ENCODE measurements at regions not wholly inside any gene's neighbourhood (a gene's known extent, or its start where the extent isn't known, plus 50 kb on each side); places are given as distances from the start of the nearest gene placed in this dataset.

GRCh38 chr2:220148471-220149248, 521.2 kb downstream of the SLC4A3 start:
- Histone ChIP-seq H2BK12ac (ENCODE audit: low read length in 2 of 2) (no peak overlapping the region), H2BK15ac (ENCODE audit: low read depth, poor library complexity, severe bottlenecking) (no peak overlapping the region), H3K79me1 (replicated peaks; ENCODE audit: low read length, poor library complexity, severe bottlenecking) (no peaks in the 10 kb centered on the region), H2BK5ac (ENCODE audit: low read depth, low read length, poor library complexity, severe bottlenecking) (no peak overlapping the region), H3K9ac (ENCODE audit: low read length) (no peak overlapping the region), H3K18ac (ENCODE audit: low read depth in 1 of 2, low read length in 2 of 2) (no peak overlapping the region), H2AK5ac (ENCODE audit: low read length, severe bottlenecking) (no peak overlapping the region), H2BK120ac (ENCODE audit: low read depth, low read length) (no peak overlapping the region), H3K23ac (ENCODE audit: low read length in 2 of 2) (no peak overlapping the region), H3K4ac (ENCODE audit: low read depth in 1 of 2, low read length in 2 of 2) (no peak overlapping the region), H4K8ac (ENCODE audit: low read length) (no peak overlapping the region), H4K91ac (ENCODE audit: low read length) (no peak overlapping the region), H3K4me2 (ENCODE audit: low read length, poor library complexity, severe bottlenecking) (no peak overlapping the region), H3K27ac (ENCODE audit: low read length, poor library complexity, severe bottlenecking) (no peak overlapping the region), H3K9me3 (ENCODE audit: control insufficient read depth, low read length) (no peaks in the 10 kb centered on the region), H3K27me3 (ENCODE audit: control insufficient read depth in 1 of 2, insufficient read depth in 1 of 2, low read length in 2 of 2) (no peaks in the 10 kb centered on the region), H3K36me3 (ENCODE audit: control insufficient read depth in 1 of 2, insufficient read depth in 2 of 2, low read depth in 1 of 2, low read length in 2 of 2) (no peaks in the 10 kb centered on the region), H2AFZ (ENCODE audit: low read depth, low read length) (no peak overlapping the region), H3K14ac (ENCODE audit: low read length in 2 of 2) (no peak overlapping the region), H3K4me3 (ENCODE audit: insufficient read depth in 1 of 2, low read depth in 1 of 2, low read length in 2 of 2) (no peak overlapping the region), H3K4me1 (ENCODE audit: control insufficient read depth, insufficient read depth, low read depth, low read length) (peaks cover 2% of the 10 kb centered on the region)
- no peak for DNase-seq
- WGBS = 95% methylated on average over 9 of the region's 9 CpGs

GRCh38 chr2:220151341-220151740, 523.9 kb downstream of the SLC4A3 start:
- Histone ChIP-seq H3K18ac (ENCODE audit: low read depth in 1 of 2, low read length in 2 of 2) (no peak overlapping the region), H3K14ac (ENCODE audit: low read length in 2 of 2) (no peak overlapping the region), H3K4me3 (ENCODE audit: insufficient read depth in 1 of 2, low read depth in 1 of 2, low read length in 2 of 2) (no peak overlapping the region), H2BK12ac (ENCODE audit: low read length in 2 of 2) (no peak overlapping the region), H3K9me3 (ENCODE audit: control insufficient read depth, low read length) (no peaks in the 10 kb centered on the region), H2BK120ac (ENCODE audit: low read depth, low read length) (no peak overlapping the region), H3K9ac (ENCODE audit: low read length) (no peak overlapping the region), H3K27ac (ENCODE audit: low read length, poor library complexity, severe bottlenecking) (no peak overlapping the region), H3K79me1 (replicated peaks; ENCODE audit: low read length, poor library complexity, severe bottlenecking) (no peaks in the 10 kb centered on the region), H2AFZ (ENCODE audit: low read depth, low read length) (no peak overlapping the region), H2BK5ac (ENCODE audit: low read depth, low read length, poor library complexity, severe bottlenecking) (no peak overlapping the region), H3K27me3 (ENCODE audit: control insufficient read depth in 1 of 2, insufficient read depth in 1 of 2, low read length in 2 of 2) (no peaks in the 10 kb centered on the region), H3K36me3 (ENCODE audit: control insufficient read depth in 1 of 2, insufficient read depth in 2 of 2, low read depth in 1 of 2, low read length in 2 of 2) (no peaks in the 10 kb centered on the region), H2AK5ac (ENCODE audit: low read length, severe bottlenecking) (no peak overlapping the region), H2BK15ac (ENCODE audit: low read depth, poor library complexity, severe bottlenecking) (no peak overlapping the region), H3K23ac (ENCODE audit: low read length in 2 of 2) (no peak overlapping the region), H3K4ac (ENCODE audit: low read depth in 1 of 2, low read length in 2 of 2) (no peak overlapping the region), H4K91ac (ENCODE audit: low read length) (no peak overlapping the region), H3K4me1 (ENCODE audit: control insufficient read depth, insufficient read depth, low read depth, low read length) (peaks cover 2% of the 10 kb centered on the region), H4K8ac (ENCODE audit: low read length) (no peak overlapping the region), H3K4me2 (ENCODE audit: low read length, poor library complexity, severe bottlenecking) (no peak overlapping the region)
- 92% methylated on average over 2 of the region's 2 CpGs for WGBS
- no peak for DNase-seq

- no peak overlapping the region for H3K9ac ChIP-seq (ENCODE audit: low read length)
- H3K18ac ChIP-seq (ENCODE audit: low read depth in 1 of 2, low read length in 2 of 2) = no peak overlapping the region
- no peak overlapping the region for H2BK15ac ChIP-seq (ENCODE audit: low read depth, poor library complexity, severe bottlenecking)
- no peaks in the 10 kb centered on the region for H3K9me3 ChIP-seq (ENCODE audit: control insufficient read depth, low read length)
- H2BK12ac ChIP-seq (ENCODE audit: low read length in 2 of 2) = no peak overlapping the region
- H3K27me3 ChIP-seq (ENCODE audit: control insufficient read depth in 1 of 2, insufficient read depth in 1 of 2, low read length in 2 of 2) = no peaks in the 10 kb centered on the region
- no peak overlapping the region for H3K23ac ChIP-seq (ENCODE audit: low read length in 2 of 2)
- H3K14ac ChIP-seq (ENCODE audit: low read length in 2 of 2) = no peak overlapping the region
- DNase-seq = no peak
- no peak overlapping the region for H2AFZ ChIP-seq (ENCODE audit: low read depth, low read length)
- H2AK5ac ChIP-seq (ENCODE audit: low read length, severe bottlenecking) = no peak overlapping the region
- H3K79me1 ChIP-seq (replicated peaks; ENCODE audit: low read length, poor library complexity, severe bottlenecking) = no peaks in the 10 kb centered on the region
- no peaks in the 10 kb centered on the region for H3K36me3 ChIP-seq (ENCODE audit: control insufficient read depth in 1 of 2, insufficient read depth in 2 of 2, low read depth in 1 of 2, low read length in 2 of 2)
- H2BK5ac ChIP-seq (ENCODE audit: low read depth, low read length, poor library complexity, severe bottlenecking) = no peak overlapping the region
- 84% methylated on average over 4 of the region's 4 CpGs for WGBS
- H3K4me1 ChIP-seq (ENCODE audit: control insufficient read depth, insufficient read depth, low read depth, low read length) = no peaks in the 10 kb centered on the region
- no peak overlapping the region for H2BK120ac ChIP-seq (ENCODE audit: low read depth, low read length)
- no peak overlapping the region for H3K27ac ChIP-seq (ENCODE audit: low read length, poor library complexity, severe bottlenecking)
- H3K4me3 ChIP-seq (ENCODE audit: insufficient read depth in 1 of 2, low read depth in 1 of 2, low read length in 2 of 2) = no peak overlapping the region
- H4K91ac ChIP-seq (ENCODE audit: low read length) = no peak overlapping the region
- H3K4ac ChIP-seq (ENCODE audit: low read depth in 1 of 2, low read length in 2 of 2) = no peak overlapping the region
- no peak overlapping the region for H4K8ac ChIP-seq (ENCODE audit: low read length)
- H3K4me2 ChIP-seq (ENCODE audit: low read length, poor library complexity, severe bottlenecking) = no peak overlapping the region
Measured at GRCh38 chr2:220152281-220152935, 525.0 kb downstream of the SLC4A3 start.

- H2AFZ ChIP-seq (ENCODE audit: low read depth, low read length) = no peak overlapping the region
- H3K4ac ChIP-seq (ENCODE audit: low read depth in 1 of 2, low read length in 2 of 2) = no peak overlapping the region
- no peak overlapping the region for H2BK12ac ChIP-seq (ENCODE audit: low read length in 2 of 2)
- H3K4me1 ChIP-seq (ENCODE audit: control insufficient read depth, insufficient read depth, low read depth, low read length) = no peaks in the 10 kb centered on the region
- no peaks in the 10 kb centered on the region for H3K27me3 ChIP-seq (ENCODE audit: control insufficient read depth in 1 of 2, insufficient read depth in 1 of 2, low read length in 2 of 2)
- no peaks in the 10 kb centered on the region for H3K79me1 ChIP-seq (replicated peaks; ENCODE audit: low read length, poor library complexity, severe bottlenecking)
- no peak overlapping the region for H3K23ac ChIP-seq (ENCODE audit: low read length in 2 of 2)
- H2BK5ac ChIP-seq (ENCODE audit: low read depth, low read length, poor library complexity, severe bottlenecking) = no peak overlapping the region
- H3K18ac ChIP-seq (ENCODE audit: low read depth in 1 of 2, low read length in 2 of 2) = no peak overlapping the region
- H2BK15ac ChIP-seq (ENCODE audit: low read depth, poor library complexity, severe bottlenecking) = no peak overlapping the region
- no peak overlapping the region for H3K9ac ChIP-seq (ENCODE audit: low read length)
- no peak for DNase-seq
- no peak overlapping the region for H3K27ac ChIP-seq (ENCODE audit: low read length, poor library complexity, severe bottlenecking)
- H2BK120ac ChIP-seq (ENCODE audit: low read depth, low read length) = no peak overlapping the region
- H3K4me2 ChIP-seq (ENCODE audit: low read length, poor library complexity, severe bottlenecking) = no peak overlapping the region
- WGBS = 93% methylated on average over 4 of the region's 4 CpGs
- H3K9me3 ChIP-seq (ENCODE audit: control insufficient read depth, low read length) = no peaks in the 10 kb centered on the region
- H3K14ac ChIP-seq (ENCODE audit: low read length in 2 of 2) = no peak overlapping the region
- H4K91ac ChIP-seq (ENCODE audit: low read length) = no peak overlapping the region
- H4K8ac ChIP-seq (ENCODE audit: low read length) = no peak overlapping the region
- H3K36me3 ChIP-seq (ENCODE audit: control insufficient read depth in 1 of 2, insufficient read depth in 2 of 2, low read depth in 1 of 2, low read length in 2 of 2) = no peaks in the 10 kb centered on the region
- H3K4me3 ChIP-seq (ENCODE audit: insufficient read depth in 1 of 2, low read depth in 1 of 2, low read length in 2 of 2) = no peak overlapping the region
- H2AK5ac ChIP-seq (ENCODE audit: low read length, severe bottlenecking) = no peak overlapping the region
Measured at GRCh38 chr2:220153118-220153517, 525.7 kb downstream of the SLC4A3 start.

All from mesenchymal stem cell (in vitro differentiated cells and primary cell).